Ovary (tissue), 7 donors: ENCODE measurements at regions not wholly inside any gene's neighbourhood (a gene's known extent, or its start where the extent isn't known, plus 50 kb on each side); places are given as distances from the start of the nearest gene placed in this dataset.
"Not testable (repeated sequence)": the region's sequence is repeated elsewhere in the genome, so short reads cannot be mapped to it uniquely, and the experiment has no call there.

Experiments used
- DNase-seq, 5 donors: peaks; one replicate each; pipeline ENCODE4 v3.0.0-alpha.2; 2019 to 2020
- H3K27ac ChIP-seq, 2 donors: fragments of 200-600 bp; one replicate each; pipeline versions ENCODE4 v1.5.1 to v1.8.0; 2019 to 2022
- H3K27me3 ChIP-seq: fragments of 200-600 bp; one replicate; pipeline ENCODE4 v1.8.0; 2022
- H3K36me3 ChIP-seq: fragments of 200-600 bp; sonication (generic); one replicate; pipeline ENCODE4 v1.5.1; 2019
- H3K4me1 ChIP-seq: one replicate; pipeline ENCODE4 v1.8.1; 2013; ENCODE audit warnings: mild to moderate bottlenecking, moderate library complexity; ENCODE audit not compliant: insufficient read depth
- H3K4me3 ChIP-seq: fragments of 200-600 bp; sonication (generic); one replicate; pipeline ENCODE4 v1.5.1; 2017
- H3K9me3 ChIP-seq, 2 donors: fragments of 200-600 bp in 1 of 2; sonication (generic) in 1 of 2; one replicate each; pipeline versions ENCODE4 v1.5.1 to v1.8.1; 2013 to 2019; ENCODE audit warnings: mild to moderate bottlenecking in 1 of 2, moderate library complexity in 1 of 2
- CTCF ChIP-seq, 3 donors: fragments of 450-650 bp in 2 of 3; fragments of 200-600 bp in 1 of 3; IDR thresholded peaks; one replicate each; pipeline versions ENCODE4 v1.5.1 to v1.8.0; 2016 to 2022; ENCODE audit warnings: antibody characterized with exemption in 3 of 3, mild to moderate bottlenecking in 1 of 3
- EP300 ChIP-seq: sonication (generic); formaldehyde crosslinking; IDR thresholded peaks from one replicate; pipeline ENCODE4 v1.6.1; 2017; ENCODE audit warnings: antibody characterized with exemption
- POLR2A ChIP-seq: fragments of 450-650 bp; IDR thresholded peaks from one replicate; pipeline ENCODE4 v1.6.1; 2017; ENCODE audit warnings: antibody characterized with exemption, mild to moderate bottlenecking, moderate library complexity
- WGBS, 3 donors: extraction: QIAGEN DNeasy Blood & Tissue Kit in 1 of 3; methylation state at CpG; one replicate each; pipeline versions ENCODE4 v1.1.5 to v1.1.7; 2013 to 2017; 5-methylcytosine and 5-hydroxymethylcytosine counted together
- intact Hi-C, 4 donors: fragments of 100-400 bp; cut with DNase I; formaldehyde crosslinking; loops; one replicate each; pipeline versions ENCODE4 v1.11.0 to v1.15.1; 2022 to 2023
- donor health status: DM: no; HTN: no; CAD: no; lungs with moderate emphysema.
- donor health status: DM: no; HTN: no; CAD: no.
- donor health status: Bipolar disorder and iron deficiency.
- donor health status: DM: no; HTN: no; CAD: no.
- donor health status: DM: yes; HTN: yes; CAD: no.

GRCh38 chr2:36169843-36170242 lies 185.7 kb upstream of the CRIM1 start:
- no peaks in the 10 kb centered on the region for H3K36me3 ChIP-seq

GRCh38 chr2:36168115-36168514 lies 187.5 kb upstream of the CRIM1 start:
- no peak for TF ChIP-seq EP300

More at GRCh38 chr2:36169843-36170242, 185.7 kb upstream of the CRIM1 start:
- no peak overlapping the region for H3K4me3 ChIP-seq
- WGBS, 3 donors: 3 to 18% (median 5%) methylated on average over 1 of the region's 1 CpG
- H3K27ac ChIP-seq: no peak overlapping the region
- no peak for DNase-seq
- intact Hi-C loops: no loop called here
- no peaks in the 10 kb centered on the region for H3K4me1 ChIP-seq
- no peaks in the 10 kb centered on the region for H3K9me3 ChIP-seq
- TF ChIP-seq CTCF (IDR thresholded peaks at IDR 0.05) (no peak), POLR2A (no peak), EP300 (no peak)
- H3K27me3 ChIP-seq: no peaks in the 10 kb centered on the region

GRCh38 chr2:36165132-36165531 lies 190.4 kb upstream of the CRIM1 start:
- H3K36me3 ChIP-seq: no peaks in the 10 kb centered on the region
- H3K27ac ChIP-seq: no peak overlapping the region
- H3K27me3 ChIP-seq: no peaks in the 10 kb centered on the region
- 91 to 98% (median 95%) methylated on average over 4 of the region's 4 CpGs for WGBS, 3 donors
- TF ChIP-seq CTCF (IDR thresholded peaks at IDR 0.05): no peak
- no peak for TF ChIP-seq EP300
- no peak for TF ChIP-seq POLR2A
- no peaks in the 10 kb centered on the region for H3K9me3 ChIP-seq
- no peaks in the 10 kb centered on the region for H3K4me1 ChIP-seq
- intact Hi-C loops: no loop called here
- DNase-seq: no peak
- H3K4me3 ChIP-seq: no peak overlapping the region

More at GRCh38 chr2:36168115-36168514, 187.5 kb upstream of the CRIM1 start:
- Histone ChIP-seq H3K27me3 (no peaks in the 10 kb centered on the region), H3K27ac (no peak overlapping the region), H3K36me3 (no peaks in the 10 kb centered on the region), H3K4me3 (no peak overlapping the region), H3K4me1 (no peaks in the 10 kb centered on the region), H3K9me3 (no peaks in the 10 kb centered on the region)
- DNase-seq: no peak
- 64 to 79% (median 71%) methylated on average over 2 of the region's 2 CpGs for WGBS, 3 donors
- intact Hi-C loops: no loop called here

GRCh38 chr2:36163520-36164254 lies 191.9 kb upstream of the CRIM1 start:
- no peak for DNase-seq
- TF ChIP-seq EP300 (no peak), POLR2A (no peak), CTCF (IDR thresholded peaks at IDR 0.05) (no peak)
- intact Hi-C loops: no loop called here
- no peak overlapping the region for H3K27ac ChIP-seq
- no peaks in the 10 kb centered on the region for H3K9me3 ChIP-seq
- H3K27me3 ChIP-seq: no peaks in the 10 kb centered on the region
- no peaks in the 10 kb centered on the region for H3K4me1 ChIP-seq
- 79 to 88% (median 80%) methylated on average over 3 of the region's 3 CpGs for WGBS, 3 donors
- no peaks in the 10 kb centered on the region for H3K36me3 ChIP-seq
- H3K4me3 ChIP-seq: no peak overlapping the region

GRCh38 chr2:36157093-36157492 lies 198.5 kb upstream of the CRIM1 start:
- 96 to 97% (median 96%) methylated on average over 1 of the region's 1 CpG for WGBS, 3 donors

More at GRCh38 chr2:36157093-36157492, 198.5 kb upstream of the CRIM1 start:
- DNase-seq, H3K27ac ChIP-seq, H3K4me1 ChIP-seq, intact Hi-C loops, H3K36me3 ChIP-seq, H3K27me3 ChIP-seq, H3K9me3 ChIP-seq, H3K4me3 ChIP-seq: not testable (repeated sequence)
